ENCODE measurements at regions not wholly inside any gene's neighbourhood (a gene's known extent, or its start where the extent isn't known, plus 50 kb on each side); places are given as distances from the start of the nearest gene placed in this dataset.

- TF ChIP-seq CTCF (IDR thresholded peaks at IDR 0.05; ENCODE audit: low read length), result no peak
- no peak for TF ChIP-seq EZH2 (optimal IDR thresholded peaks at IDR 0.05; ENCODE audit: low read depth, low read length)
- no peak for TF ChIP-seq EZH2phosphoT487 (IDR thresholded peaks at IDR 0.05; ENCODE audit: low read length)
These were observed 194.6 kb upstream of the SDK2 start for GRCh38 chr17:73838815-73839214.

Data from MM.1S (cell line).